Right atrium auricular region (tissue), 2 donors: ENCODE measurements at regions not wholly inside any gene's neighbourhood (a gene's known extent, or its start where the extent isn't known, plus 50 kb on each side); places are given as distances from the start of the nearest gene placed in this dataset.

ENCODE experiments used
- DNase-seq: peaks from one replicate; pipeline ENCODE4 v3.0.0-alpha.2; 2019; ENCODE audit warnings: low spot score
- H3K27ac ChIP-seq, 2 donors: fragments of 200-600 bp; sonication (generic); 1 replicate in 1 of 2; 2 replicates in 1 of 2; pipeline ENCODE4 v1.5.1; 2016 to 2019
- H3K27me3 ChIP-seq, 2 donors: fragments of 200-600 bp; sonication (generic); one replicate each; pipeline versions ENCODE4 v1.5.1 to v1.6.0; 2017 to 2019
- H3K36me3 ChIP-seq: fragments of 200-600 bp; sonication (generic); one replicate; pipeline ENCODE4 v1.5.1; 2016
- H3K4me1 ChIP-seq, 2 donors: fragments of 200-600 bp; sonication (generic); one replicate each; pipeline versions ENCODE4 v1.5.1 to v1.6.0; 2017 to 2019
- H3K4me3 ChIP-seq, 2 donors: fragments of 200-600 bp; sonication (generic); 1 replicate in 1 of 2; 2 replicates in 1 of 2; pipeline ENCODE4 v1.5.1; 2017 to 2019; ENCODE audit warnings: mild to moderate bottlenecking in 1 of 2, moderate library complexity in 1 of 2
- H3K9me3 ChIP-seq, 2 donors: fragments of 200-600 bp; sonication (generic); one replicate each; pipeline ENCODE4 v1.5.1; 2019
- TF ChIP-seq, protein P1 (sequence below), 2 donors: fragments of 200-600 bp; sonication (generic); IDR thresholded peaks; one replicate each; pipeline ENCODE4 v1.5.1; 2019; ENCODE audit warnings: antibody characterized with exemption in 2 of 2

DNA sequence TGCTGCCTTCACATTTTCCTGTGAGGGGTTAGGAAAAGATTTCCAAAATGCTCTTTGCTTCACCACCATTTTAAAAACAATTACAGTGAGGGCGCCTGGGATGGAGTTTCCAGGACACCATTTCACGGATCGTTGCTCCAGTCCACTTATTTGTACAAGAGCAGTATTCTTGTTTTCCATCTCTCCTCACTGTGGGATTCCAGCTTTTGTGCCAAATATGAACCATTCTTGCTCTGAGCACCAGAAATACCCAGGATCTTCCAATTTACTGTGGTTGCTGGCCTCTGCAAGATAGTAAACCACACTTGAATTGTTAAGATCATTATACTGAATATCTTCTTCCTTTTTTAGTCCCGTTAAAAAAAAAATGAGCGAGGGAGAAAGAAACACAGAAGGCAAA, 899.5 kb downstream of the TLE1 start:
- H3K4me1 ChIP-seq: no peaks in the 10 kb centered on the region
- DNase-seq: no peak
- no peak overlapping the region for H3K4me3 ChIP-seq
- H3K36me3 ChIP-seq: no peaks in the 10 kb centered on the region
- peaks cover 0 to 4% of the 10 kb centered on the region in 2 donors for H3K9me3 ChIP-seq
- TF ChIP-seq, protein P1, sequence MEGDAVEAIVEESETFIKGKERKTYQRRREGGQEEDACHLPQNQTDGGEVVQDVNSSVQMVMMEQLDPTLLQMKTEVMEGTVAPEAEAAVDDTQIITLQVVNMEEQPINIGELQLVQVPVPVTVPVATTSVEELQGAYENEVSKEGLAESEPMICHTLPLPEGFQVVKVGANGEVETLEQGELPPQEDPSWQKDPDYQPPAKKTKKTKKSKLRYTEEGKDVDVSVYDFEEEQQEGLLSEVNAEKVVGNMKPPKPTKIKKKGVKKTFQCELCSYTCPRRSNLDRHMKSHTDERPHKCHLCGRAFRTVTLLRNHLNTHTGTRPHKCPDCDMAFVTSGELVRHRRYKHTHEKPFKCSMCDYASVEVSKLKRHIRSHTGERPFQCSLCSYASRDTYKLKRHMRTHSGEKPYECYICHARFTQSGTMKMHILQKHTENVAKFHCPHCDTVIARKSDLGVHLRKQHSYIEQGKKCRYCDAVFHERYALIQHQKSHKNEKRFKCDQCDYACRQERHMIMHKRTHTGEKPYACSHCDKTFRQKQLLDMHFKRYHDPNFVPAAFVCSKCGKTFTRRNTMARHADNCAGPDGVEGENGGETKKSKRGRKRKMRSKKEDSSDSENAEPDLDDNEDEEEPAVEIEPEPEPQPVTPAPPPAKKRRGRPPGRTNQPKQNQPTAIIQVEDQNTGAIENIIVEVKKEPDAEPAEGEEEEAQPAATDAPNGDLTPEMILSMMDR (IDR thresholded peaks at IDR 0.05): no peak
- H3K27ac ChIP-seq: no peak overlapping the region
- no peaks in the 10 kb centered on the region for H3K27me3 ChIP-seq

DNA sequence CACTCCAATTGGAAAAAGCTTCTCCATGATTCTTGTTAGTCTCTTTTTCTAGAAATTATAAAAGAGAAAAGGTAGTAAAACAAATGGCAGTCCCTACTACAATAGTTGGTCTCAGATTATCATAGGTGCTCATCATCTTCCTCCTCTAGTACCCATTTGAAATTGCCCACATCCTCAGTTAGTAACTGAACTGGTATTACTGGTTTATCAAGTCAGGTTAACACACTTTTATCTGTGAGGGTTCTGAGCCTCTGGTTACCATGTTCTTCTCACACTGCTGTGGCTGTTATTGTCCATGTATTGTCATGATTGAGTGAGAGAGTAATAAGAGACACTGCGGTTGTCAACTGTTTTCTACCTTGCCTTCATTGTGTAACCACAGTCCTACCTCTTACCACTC, 901.7 kb downstream of the TLE1 start:
- Histone ChIP-seq H3K4me1 (no peaks in the 10 kb centered on the region), H3K9me3 (peaks cover 0 to 4% of the 10 kb centered on the region in 2 donors), H3K27me3 (no peaks in the 10 kb centered on the region), H3K27ac (no peak overlapping the region), H3K36me3 (no peaks in the 10 kb centered on the region), H3K4me3 (no peak overlapping the region)
- TF ChIP-seq, protein P1 (IDR thresholded peaks at IDR 0.05): no peak
- DNase-seq: no peak

DNA sequence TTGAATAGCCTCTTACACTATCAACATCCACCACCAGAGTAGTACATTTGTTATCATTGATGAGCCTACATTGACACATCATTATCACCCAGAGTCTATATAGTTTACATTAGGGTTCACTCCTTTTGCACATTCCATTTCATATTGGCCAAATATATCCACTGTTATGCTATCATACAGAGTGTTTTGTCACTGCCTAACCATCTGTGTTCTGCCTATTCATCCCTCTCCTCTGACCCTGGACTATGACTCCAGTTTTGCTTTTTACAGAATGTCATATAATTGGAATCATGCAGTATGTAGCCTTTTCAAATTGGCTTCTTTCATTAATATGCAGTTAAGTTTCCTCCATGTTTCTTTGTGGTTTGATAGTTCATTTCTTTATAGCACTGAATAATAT, 904.7 kb downstream of the TLE1 start:
- Histone ChIP-seq H3K4me1 (no peaks in the 10 kb centered on the region), H3K9me3 (peaks cover 0 to 4% of the 10 kb centered on the region in 2 donors), H3K4me3 (no peak overlapping the region), H3K27me3 (no peaks in the 10 kb centered on the region), H3K27ac (no peak overlapping the region), H3K36me3 (no peaks in the 10 kb centered on the region)
- TF ChIP-seq, protein P1 (IDR thresholded peaks at IDR 0.05): no peak
- no peak for DNase-seq

DNA sequence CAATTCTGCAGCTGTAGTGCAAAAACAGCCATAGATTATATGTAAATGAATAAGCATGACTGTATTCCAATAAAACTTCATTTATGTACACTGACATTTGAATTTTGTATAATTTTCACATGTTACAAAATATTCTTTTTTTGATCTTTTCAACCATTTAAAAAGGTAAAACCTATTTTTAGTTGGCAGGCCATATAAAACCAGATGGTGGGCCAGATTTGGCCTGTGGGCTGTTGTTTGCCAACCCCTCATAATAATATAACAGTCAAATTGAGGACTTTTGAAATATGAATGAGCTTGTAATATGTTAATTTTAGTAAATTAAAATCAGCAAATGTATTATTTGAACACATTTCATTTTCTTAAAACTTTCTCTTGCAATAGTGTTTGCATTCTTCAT, 913.4 kb downstream of the TLE1 start:
- Histone ChIP-seq H3K4me1 (no peaks in the 10 kb centered on the region), H3K4me3 (no peak overlapping the region), H3K36me3 (no peaks in the 10 kb centered on the region), H3K9me3 (no peaks in the 10 kb centered on the region), H3K27ac (no peak overlapping the region), H3K27me3 (no peaks in the 10 kb centered on the region)
- DNase-seq: no peak
- TF ChIP-seq, protein P1 (IDR thresholded peaks at IDR 0.05): no peak

DNA sequence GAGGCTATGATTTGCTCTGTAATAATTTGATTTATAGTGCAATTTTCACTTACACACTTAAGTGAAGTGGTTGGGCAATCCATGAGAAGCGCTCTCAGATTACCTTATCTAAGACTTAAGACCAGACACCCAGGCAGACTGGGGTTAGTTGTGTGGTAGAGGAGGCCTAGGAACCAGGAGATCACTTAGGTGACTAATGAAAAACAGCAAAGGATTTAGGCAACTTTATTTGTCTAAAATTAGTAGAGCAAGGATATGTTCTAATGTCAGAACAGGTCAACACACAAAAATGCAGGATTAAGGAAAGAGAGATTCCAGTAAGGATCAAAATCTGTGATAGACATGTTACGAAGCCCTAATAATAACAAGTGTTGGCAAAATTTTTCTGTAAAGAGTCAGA, 913.8 kb downstream of the TLE1 start:
- Histone ChIP-seq H3K9me3 (no peaks in the 10 kb centered on the region), H3K4me1 (no peaks in the 10 kb centered on the region), H3K36me3 (no peaks in the 10 kb centered on the region), H3K27ac (no peak overlapping the region), H3K27me3 (no peaks in the 10 kb centered on the region), H3K4me3 (no peak overlapping the region)
- no peak for DNase-seq
- TF ChIP-seq, protein P1 (IDR thresholded peaks at IDR 0.05): no peak

DNA sequence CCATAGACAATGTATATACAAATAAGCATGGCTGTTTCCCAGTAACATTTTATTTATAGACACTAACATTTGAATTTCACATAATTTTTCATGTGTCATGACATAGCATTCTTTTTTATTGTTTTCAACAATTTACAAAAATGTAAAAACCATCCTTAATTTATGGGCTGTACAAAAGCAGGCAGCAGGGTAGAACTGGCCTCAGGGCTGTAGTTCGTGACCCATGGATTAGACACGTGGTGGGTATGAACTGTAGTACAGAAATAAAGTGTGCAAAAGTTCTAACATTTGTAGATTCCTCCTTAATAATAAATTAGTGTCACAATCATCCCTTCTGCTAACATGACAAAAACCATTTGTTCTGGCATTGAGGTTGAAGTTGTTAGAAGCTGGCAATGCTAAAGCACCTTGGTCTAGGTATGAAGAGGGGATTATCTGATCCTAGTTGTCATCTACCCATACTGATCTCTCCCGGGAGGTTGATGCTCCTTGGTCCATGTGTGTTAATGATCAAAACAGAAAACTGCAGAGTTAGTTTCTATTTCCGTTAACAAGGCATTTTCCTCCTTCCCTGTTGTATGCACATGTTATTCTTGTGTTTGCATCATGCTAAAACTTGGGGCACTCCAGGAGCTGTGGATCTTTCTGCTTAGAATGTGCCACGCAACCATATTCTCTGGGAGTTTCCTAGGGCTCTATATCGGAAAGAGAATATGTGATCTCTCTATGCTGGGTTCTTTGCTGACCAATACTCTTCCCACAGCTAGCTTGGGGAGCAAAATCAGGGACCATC, 917.6 kb downstream of the TLE1 start:
- Histone ChIP-seq H3K9me3 (peaks cover 0 to 3% of the 10 kb centered on the region in 2 donors), H3K27me3 (no peaks in the 10 kb centered on the region), H3K4me3 (no peak overlapping the region), H3K36me3 (no peaks in the 10 kb centered on the region), H3K4me1 (no peaks in the 10 kb centered on the region), H3K27ac (no peak overlapping the region)
- TF ChIP-seq, protein P1 (IDR thresholded peaks at IDR 0.05): no peak
- no peak for DNase-seq
